ENCODE measurements at regions not wholly inside any gene's neighbourhood (a gene's known extent, or its start where the extent isn't known, plus 50 kb on each side); places are given as distances from the start of the nearest gene placed in this dataset.

GRCh38 chr9:11417782-11418181, 805.0 kb upstream of the PTPRD start:
- DNase-seq (ENCODE audit: low read depth) = no peak
- H3K4me3 ChIP-seq (ENCODE audit: low read depth, low read length) = no peak overlapping the region
- TF ChIP-seq CTCF (IDR thresholded peaks at IDR 0.05; ENCODE audit: low read depth, low read length, missing control alignments) = no peak

- H3K4me3 ChIP-seq (ENCODE audit: low read depth, low read length) = no peak overlapping the region
- no peak for TF ChIP-seq CTCF (IDR thresholded peaks at IDR 0.05; ENCODE audit: low read depth, low read length, missing control alignments)
- no peak for DNase-seq (ENCODE audit: low read depth)
These were observed 818.7 kb upstream of the PTPRD start for GRCh38 chr9:11431490-11431889.

- no peak for TF ChIP-seq CTCF (IDR thresholded peaks at IDR 0.05; ENCODE audit: low read depth, low read length, missing control alignments)
- H3K4me3 ChIP-seq (ENCODE audit: low read depth, low read length) = no peak overlapping the region
- DNase-seq (ENCODE audit: low read depth) = no peak
These were observed 819.6 kb upstream of the PTPRD start for GRCh38 chr9:11432361-11432760.

GRCh38 chr9:11443631-11444030, 830.8 kb upstream of the PTPRD start:
- DNase-seq (ENCODE audit: low read depth) = no peak
- no peak for TF ChIP-seq CTCF (IDR thresholded peaks at IDR 0.05; ENCODE audit: low read depth, low read length, missing control alignments)
- no peak overlapping the region for H3K4me3 ChIP-seq (ENCODE audit: low read depth, low read length)

- TF ChIP-seq CTCF (IDR thresholded peaks at IDR 0.05; ENCODE audit: low read depth, low read length, missing control alignments) = no peak
- no peak for DNase-seq (ENCODE audit: low read depth)
- H3K4me3 ChIP-seq (ENCODE audit: low read depth, low read length) = no peak overlapping the region
These were observed 845.3 kb upstream of the PTPRD start for GRCh38 chr9:11457825-11458790.

- no peak for TF ChIP-seq CTCF (IDR thresholded peaks at IDR 0.05; ENCODE audit: low read depth, low read length, missing control alignments)
- no peak for DNase-seq (ENCODE audit: low read depth)
- H3K4me3 ChIP-seq (ENCODE audit: low read depth, low read length) = no peak overlapping the region
These were observed 856.9 kb upstream of the PTPRD start for GRCh38 chr9:11469745-11470144.

- H3K4me3 ChIP-seq (ENCODE audit: low read depth, low read length) = no peak overlapping the region
- no peak for DNase-seq (ENCODE audit: low read depth)
- TF ChIP-seq CTCF (IDR thresholded peaks at IDR 0.05; ENCODE audit: low read depth, low read length, missing control alignments) = no peak
These were observed 858.5 kb upstream of the PTPRD start for GRCh38 chr9:11471321-11471720.
